HepG2 (cell line): ENCODE measurements at regions not wholly inside any gene's neighbourhood (a gene's known extent, or its start where the extent isn't known, plus 50 kb on each side); places are given as distances from the start of the nearest gene placed in this dataset.

ENCODE experiments used
- ATAC-seq: fragments of 200-7000 bp; cut with Tn5 transposase; 3 replicates; pipeline ENCODE4 v1.9.1; 2020; ENCODE audit warnings: mild to moderate bottlenecking, moderate library complexity
- BruUV-seq: library from RNA; stranded (reverse); fragments of 400-500 nt; replicated peaks from 2 replicates; lab custom pipeline; 2021; lab: Mats Ljungman, UMichigan
- CTCF ChIA-PET: fragments of 300-600 bp; formaldehyde crosslinking; extraction: SDS; loops from one replicate; lab custom pipeline; 2021; ENCODE audit warnings: low total read pairs, inconsistent platforms, low intra/inter-chr PET ratio; lab: Yijun Ruan, JAX
- POLR2A ChIA-PET: fragments of 350-600 bp; sonication (Branson Sonifier 250); formaldehyde crosslinking; loops from one replicate; lab custom pipeline; 2020; ENCODE audit warnings: antibody characterized with exemption, inconsistent platforms; lab: Yijun Ruan, JAX
- DNase-seq: peaks from one replicate; pipeline ENCODE4 v3.0.0-alpha.2; 2015; ENCODE audit warnings: low spot score
- FAIRE-seq: peaks from 3 replicates; lab custom pipeline; 2011; peaks lifted over from hg19 to GRCh38; lab: Jason Lieb, UNC
- H2AFZ ChIP-seq: one replicate; pipeline ENCODE4 v1.6.1; 2011; ENCODE audit warnings: low read length, inconsistent platforms
- H3K27ac ChIP-seq: fragments of 300-600 bp; 3 replicates; pipeline ENCODE4 v1.8.0; 2011; ENCODE audit warnings: mixed run types, mild to moderate bottlenecking, mixed read lengths, low read length, inconsistent platforms; ENCODE audit not compliant: insufficient read depth; ENCODE audit errors: extremely low read length
- H3K27me3 ChIP-seq, 2 experiments: fragments of 200-600 bp in 1 of 2; 2 replicates in 1 of 2; 3 replicates in 1 of 2; pipeline versions ENCODE4 v1.6.0 to v1.8.0; 2011; ENCODE audit warnings: low read length in 2 of 2, mild to moderate bottlenecking in 2 of 2, moderate library complexity in 2 of 2, inconsistent platforms in 1 of 2; ENCODE audit not compliant: insufficient read depth in 2 of 2, control insufficient read depth in 1 of 2
- H3K36me3 ChIP-seq, 2 experiments: fragments of 200-600 bp in 1 of 2; replicated peaks in 1 of 2; 2 replicates in 1 of 2; 3 replicates in 1 of 2; pipeline versions ENCODE4 v1.5.1 to v1.8.0; 2011; ENCODE audit warnings: low read length in 2 of 2, inconsistent platforms in 1 of 2; ENCODE audit not compliant: insufficient read depth in 2 of 2, control insufficient read depth in 1 of 2
- H3K4me1 ChIP-seq: 2 replicates; pipeline ENCODE4 v1.5.1; 2012; ENCODE audit warnings: low read length, inconsistent platforms; ENCODE audit not compliant: insufficient read depth
- H3K4me2 ChIP-seq: 2 replicates; pipeline ENCODE4 v1.6.0; 2011; ENCODE audit warnings: low read depth, low read length, inconsistent platforms
- H3K4me3 ChIP-seq, 3 experiments: fragments of 200-600 bp in 1 of 3; sonication (generic), shearing (Covaris generic) in 1 of 3; replicated peaks in 1 of 3; 2 replicates each; pipeline ENCODE4 v1.5.1; 2011 to 2016; ENCODE audit warnings: low read length in 3 of 3, inconsistent platforms in 2 of 3, low read depth in 2 of 3, mild to moderate bottlenecking in 2 of 3, control low read depth in 1 of 3, mixed read lengths in 1 of 3; ENCODE audit not compliant: insufficient read depth in 1 of 3
- H3K79me2 ChIP-seq: one replicate; pipeline ENCODE4 v1.6.1; 2011; ENCODE audit warnings: low read length, inconsistent platforms; ENCODE audit not compliant: insufficient read depth
- H3K9ac ChIP-seq: 2 replicates; pipeline ENCODE4 v1.6.0; 2011; ENCODE audit warnings: mild to moderate bottlenecking, low read depth, low read length, inconsistent platforms; ENCODE audit not compliant: insufficient read depth
- H3K9me3 ChIP-seq: 2 replicates; pipeline ENCODE4 v1.5.1; 2012; ENCODE audit warnings: mild to moderate bottlenecking, low read length
- H4K20me1 ChIP-seq: 2 replicates; pipeline ENCODE4 v1.6.0; 2011; ENCODE audit warnings: inconsistent platforms, mild to moderate bottlenecking, low read length, moderate library complexity; ENCODE audit not compliant: insufficient read depth
- BRCA1 ChIP-seq: sonication (generic); formaldehyde crosslinking; IDR thresholded peaks from 2 replicates; pipeline ENCODE4 v1.4.0; 2020; ENCODE audit warnings: missing genetic modification reagents
- CBFB ChIP-seq: sonication (generic); formaldehyde crosslinking; IDR thresholded peaks from 2 replicates; pipeline ENCODE4 v1.4.0; 2020; ENCODE audit warnings: missing genetic modification reagents
- NR2C2 ChIP-seq: sonication (generic); formaldehyde crosslinking; IDR thresholded peaks from 2 replicates; pipeline ENCODE4 v1.4.0; 2020; ENCODE audit warnings: missing genetic modification reagents, mild to moderate bottlenecking, moderate library complexity, borderline replicate concordance
- POLR2AphosphoS5 ChIP-seq: IDR thresholded peaks from 2 replicates; pipeline ENCODE4 v1.6.1; 2012; ENCODE audit warnings: low read depth, low read length
- SP4 ChIP-seq: sonication (generic); formaldehyde crosslinking; IDR thresholded peaks from 2 replicates; pipeline ENCODE4 v1.8.1; 2023; ENCODE audit warnings: mild to moderate bottlenecking, missing genetic modification reagents
- TBL1XR1 ChIP-seq: fragments of 150-350 bp; IDR thresholded peaks from 2 replicates; pipeline ENCODE4 v1.6.1; 2014; ENCODE audit warnings: borderline replicate concordance, low read length; ENCODE audit not compliant: partially characterized antibody
- ZBTB26 ChIP-seq: IDR thresholded peaks from 2 replicates; pipeline ENCODE4 v1.6.1; 2016; ENCODE audit warnings: missing compliant biosample characterization, missing genetic modification reagents, borderline replicate concordance
- ZBTB38 ChIP-seq: sonication (generic); formaldehyde crosslinking; IDR thresholded peaks from 2 replicates; pipeline ENCODE4 v1.5.1; 2020; ENCODE audit warnings: mild to moderate bottlenecking, missing genetic modification reagents
- ZFX ChIP-seq: sonication (generic); formaldehyde crosslinking; IDR thresholded peaks from 2 replicates; pipeline ENCODE4 v1.4.0; 2020; ENCODE audit warnings: mild to moderate bottlenecking, low read depth, missing genetic modification reagents, moderate library complexity
- ZNF235 ChIP-seq: sonication (generic); formaldehyde crosslinking; IDR thresholded peaks from 2 replicates; pipeline ENCODE4 v1.8.1; 2023; ENCODE audit warnings: mild to moderate bottlenecking, missing genetic modification reagents, borderline replicate concordance
- ZNF629 ChIP-seq: sonication (generic); formaldehyde crosslinking; conservative IDR thresholded peaks from 2 replicates; pipeline ENCODE4 v1.5.0; 2020; ENCODE audit warnings: missing genetic modification reagents
- ZSCAN22 ChIP-seq: sonication (generic); formaldehyde crosslinking; IDR thresholded peaks from 2 replicates; pipeline ENCODE4 v1.4.0; 2020; ENCODE audit warnings: mild to moderate bottlenecking, missing genetic modification reagents
- WGBS: methylation state at CpG from one replicate; pipeline ENCODE4 v1.1.6; 2017; ENCODE audit warnings: low lambda C conversion rate; 5-methylcytosine and 5-hydroxymethylcytosine counted together
- in situ Hi-C: cut with HindIII; loops from 2 replicates; pipeline ENCODE4 v1.10.0; 2017; ENCODE audit warnings: low pct_unique_long_range_greater_than_20kb; ENCODE audit not compliant: extremely low pct_ligation_motif_present
- intact Hi-C: fragments of 100-400 bp; cut with micrococcal nuclease; formaldehyde crosslinking; loops from one replicate; pipeline ENCODE4 v1.10.0; 2022; ENCODE audit not compliant: unreplicated experiment
- TF ChIP-seq, protein P1 (sequence below): sonication (generic); formaldehyde crosslinking; conservative IDR thresholded peaks from 2 replicates; pipeline ENCODE4 v1.4.0; 2020; ENCODE audit warnings: mild to moderate bottlenecking, missing genetic modification reagents, moderate library complexity
- TF ChIP-seq, protein P2 (sequence below): sonication (generic); formaldehyde crosslinking; IDR thresholded peaks from 2 replicates; pipeline ENCODE4 v1.4.0; 2020; ENCODE audit warnings: missing genetic modification reagents

- POLR2A ChIA-PET, result no interaction called here
- no peak for FAIRE-seq
Observed at GRCh38 chr14:100649173-100649519, 61.9 kb upstream of the BEGAIN start.

DNA sequence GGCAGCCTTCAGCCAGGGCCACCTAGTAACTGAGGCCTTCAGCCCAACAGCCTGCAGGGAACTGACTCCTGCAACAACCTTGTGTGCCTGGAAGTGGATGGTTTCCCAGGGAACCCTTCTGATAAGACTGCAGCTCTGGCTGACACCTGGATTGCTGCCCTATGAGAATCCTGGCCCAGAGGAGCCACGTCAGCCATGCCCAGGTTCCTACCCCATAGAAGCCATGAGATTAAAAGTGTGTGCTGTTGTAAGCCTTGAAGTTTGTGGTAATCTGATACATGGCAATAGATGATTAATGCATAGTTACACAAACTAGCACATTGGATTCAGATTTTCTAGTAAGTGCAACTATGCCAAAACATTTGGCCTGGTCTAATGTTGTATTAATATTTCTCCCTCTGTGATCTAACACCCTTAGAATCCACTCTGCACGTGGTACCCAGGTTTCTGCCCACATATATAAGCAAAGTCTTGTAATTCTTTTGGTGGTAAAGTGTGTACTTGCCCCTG is 64.8 kb upstream of the BEGAIN start:
- CTCF ChIA-PET, result no interaction called here
- TF ChIP-seq, protein P1, sequence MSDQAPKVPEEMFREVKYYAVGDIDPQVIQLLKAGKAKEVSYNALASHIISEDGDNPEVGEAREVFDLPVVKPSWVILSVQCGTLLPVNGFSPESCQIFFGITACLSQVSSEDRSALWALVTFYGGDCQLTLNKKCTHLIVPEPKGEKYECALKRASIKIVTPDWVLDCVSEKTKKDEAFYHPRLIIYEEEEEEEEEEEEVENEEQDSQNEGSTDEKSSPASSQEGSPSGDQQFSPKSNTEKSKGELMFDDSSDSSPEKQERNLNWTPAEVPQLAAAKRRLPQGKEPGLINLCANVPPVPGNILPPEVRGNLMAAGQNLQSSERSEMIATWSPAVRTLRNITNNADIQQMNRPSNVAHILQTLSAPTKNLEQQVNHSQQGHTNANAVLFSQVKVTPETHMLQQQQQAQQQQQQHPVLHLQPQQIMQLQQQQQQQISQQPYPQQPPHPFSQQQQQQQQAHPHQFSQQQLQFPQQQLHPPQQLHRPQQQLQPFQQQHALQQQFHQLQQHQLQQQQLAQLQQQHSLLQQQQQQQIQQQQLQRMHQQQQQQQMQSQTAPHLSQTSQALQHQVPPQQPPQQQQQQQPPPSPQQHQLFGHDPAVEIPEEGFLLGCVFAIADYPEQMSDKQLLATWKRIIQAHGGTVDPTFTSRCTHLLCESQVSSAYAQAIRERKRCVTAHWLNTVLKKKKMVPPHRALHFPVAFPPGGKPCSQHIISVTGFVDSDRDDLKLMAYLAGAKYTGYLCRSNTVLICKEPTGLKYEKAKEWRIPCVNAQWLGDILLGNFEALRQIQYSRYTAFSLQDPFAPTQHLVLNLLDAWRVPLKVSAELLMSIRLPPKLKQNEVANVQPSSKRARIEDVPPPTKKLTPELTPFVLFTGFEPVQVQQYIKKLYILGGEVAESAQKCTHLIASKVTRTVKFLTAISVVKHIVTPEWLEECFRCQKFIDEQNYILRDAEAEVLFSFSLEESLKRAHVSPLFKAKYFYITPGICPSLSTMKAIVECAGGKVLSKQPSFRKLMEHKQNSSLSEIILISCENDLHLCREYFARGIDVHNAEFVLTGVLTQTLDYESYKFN (CRISPR knock-in tag), result no peak
- TF ChIP-seq ZBTB38 (no peak), NR2C2 (CRISPR knock-in tag) (no peak), ZNF235 (CRISPR knock-in tag) (no peak), ZBTB26 (CRISPR knock-in tag) (no peak), ZFX (CRISPR knock-in tag) (no peak), SP4 (CRISPR knock-in tag) (no peak), CBFB (CRISPR knock-in tag) (no peak), ZSCAN22 (CRISPR knock-in tag) (no peak), BRCA1 (CRISPR knock-in tag) (no peak)
- TF ChIP-seq, protein P2, sequence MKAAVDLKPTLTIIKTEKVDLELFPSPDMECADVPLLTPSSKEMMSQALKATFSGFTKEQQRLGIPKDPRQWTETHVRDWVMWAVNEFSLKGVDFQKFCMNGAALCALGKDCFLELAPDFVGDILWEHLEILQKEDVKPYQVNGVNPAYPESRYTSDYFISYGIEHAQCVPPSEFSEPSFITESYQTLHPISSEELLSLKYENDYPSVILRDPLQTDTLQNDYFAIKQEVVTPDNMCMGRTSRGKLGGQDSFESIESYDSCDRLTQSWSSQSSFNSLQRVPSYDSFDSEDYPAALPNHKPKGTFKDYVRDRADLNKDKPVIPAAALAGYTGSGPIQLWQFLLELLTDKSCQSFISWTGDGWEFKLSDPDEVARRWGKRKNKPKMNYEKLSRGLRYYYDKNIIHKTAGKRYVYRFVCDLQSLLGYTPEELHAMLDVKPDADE (CRISPR knock-in tag), result no peak

More at GRCh38 chr14:100649173-100649519, 61.9 kb upstream of the BEGAIN start:
- Histone ChIP-seq H3K27me3 (peaks cover 2 to 31% of the 10 kb centered on the region in 2 experiments; a peak in 4 of 5 replicates), H3K9me3 (no peaks in the 10 kb centered on the region), H3K79me2 (no peaks in the 10 kb centered on the region), H3K9ac (no peak overlapping the region), H3K27ac (no peak overlapping the region), H2AFZ (no peak overlapping the region), H3K4me1 (peaks cover 13% of the 10 kb centered on the region), H4K20me1 (no peaks in the 10 kb centered on the region), H3K36me3 (no peaks in the 10 kb centered on the region)
- CTCF ChIA-PET, result no interaction called here
- no peak for DNase-seq
- in situ Hi-C loops (no loop called here), intact Hi-C loops (no loop called here)
- 0% methylated on average over 1 of the region's 1 CpG for WGBS
- no peak for TF ChIP-seq ZNF629 (CRISPR knock-in tag)
- TF ChIP-seq POLR2AphosphoS5, result no peak
- no peak for TF ChIP-seq TBL1XR1
- TF ChIP-seq, all 625 proteins: peak for 0
- BruUV-seq, result no TSS peak
- Histone ChIP-seq H3K4me3 (no peak overlapping the region), H3K4me2 (no peak overlapping the region)
- no peak for ATAC-seq

More for the DNA sequence above, 64.8 kb upstream of the BEGAIN start:
- FAIRE-seq (no peak), DNase-seq (no peak), ATAC-seq (no peak)
- no peaks in the 10 kb centered on the region for H3K36me3 ChIP-seq
- intact Hi-C loops, result no loop called here
- peaks cover 29% of the 10 kb centered on the region for H3K4me1 ChIP-seq
- in situ Hi-C loops, result loop anchor here (5.0 kb wide), 1 partner anchor 265 kb away; no protein-coding TSS in a partner anchor
- POLR2A ChIA-PET, result no interaction called here
- H3K79me2 ChIP-seq, result no peaks in the 10 kb centered on the region
- no peak overlapping the region for H3K9ac ChIP-seq
- H3K4me3 ChIP-seq, result no peak overlapping the region
- no peak overlapping the region for H3K27ac ChIP-seq
- BruUV-seq, result no TSS peak
- H3K4me2 ChIP-seq, result no peak overlapping the region
- H2AFZ ChIP-seq, result no peak overlapping the region
- 0% methylated on average over 1 of the region's 2 CpGs for WGBS
- no peaks in the 10 kb centered on the region for H3K9me3 ChIP-seq
- no peaks in the 10 kb centered on the region for H4K20me1 ChIP-seq
- H3K27me3 ChIP-seq, result peaks cover 0 to 47% of the 10 kb centered on the region in 2 experiments; a peak in 4 of 5 replicates
